PFSK-1 (cell line): ENCODE measurements at regions not wholly inside any gene's neighbourhood (a gene's known extent, or its start where the extent isn't known, plus 50 kb on each side); places are given as distances from the start of the nearest gene placed in this dataset.

ENCODE experiments used
- FOXP2 ChIP-seq: optimal IDR thresholded peaks from 2 replicates; pipeline ENCODE3; 2011; ENCODE audit warnings: borderline replicate concordance, control low read depth, inconsistent platforms; ENCODE audit not compliant: insufficient read depth; ENCODE audit errors: extremely low read length, extremely low read depth
- POLR2AphosphoS5 ChIP-seq: IDR thresholded peaks from 2 replicates; pipeline ENCODE4 v1.6.1; 2012; ENCODE audit warnings: low read depth, mild to moderate bottlenecking, control low read depth, low read length, moderate library complexity
- REST ChIP-seq, 2 experiments: IDR thresholded peaks; 2 replicates each; pipeline versions ENCODE4 v1.6.1 to v1.8.0; 2011 to 2012; ENCODE audit warnings: low read depth in 2 of 2, low read length in 2 of 2, control low read depth in 1 of 2, inconsistent platforms in 1 of 2, mild to moderate bottlenecking in 1 of 2, moderate library complexity in 1 of 2; ENCODE audit not compliant: insufficient read depth in 1 of 2
- SIN3A ChIP-seq: IDR thresholded peaks from 2 replicates; pipeline ENCODE4 v1.6.1; 2012; ENCODE audit warnings: mild to moderate bottlenecking, low read length, moderate library complexity, borderline replicate concordance; ENCODE audit not compliant: insufficient read depth
- TAF1 ChIP-seq: IDR thresholded peaks from 2 replicates; pipeline ENCODE4 v1.6.1; 2012; ENCODE audit warnings: low read length, control low read depth, borderline replicate concordance; ENCODE audit not compliant: insufficient read depth

GRCh38 chr7:130919316-130920103, 185.5 kb upstream of the KLF14 start:
- TF ChIP-seq REST (IDR thresholded peaks at IDR 0.05; ENCODE audit: insufficient read depth in 1 of 2, low read depth in 2 of 2, low read length in 2 of 2) = no peak
- no peak for TF ChIP-seq SIN3A
- TF ChIP-seq POLR2AphosphoS5 = no peak
- no peak for TF ChIP-seq TAF1
- no peak for TF ChIP-seq FOXP2
